ENCODE measurements at regions not wholly inside any gene's neighbourhood (a gene's known extent, or its start where the extent isn't known, plus 50 kb on each side); places are given as distances from the start of the nearest gene placed in this dataset.

DNA sequence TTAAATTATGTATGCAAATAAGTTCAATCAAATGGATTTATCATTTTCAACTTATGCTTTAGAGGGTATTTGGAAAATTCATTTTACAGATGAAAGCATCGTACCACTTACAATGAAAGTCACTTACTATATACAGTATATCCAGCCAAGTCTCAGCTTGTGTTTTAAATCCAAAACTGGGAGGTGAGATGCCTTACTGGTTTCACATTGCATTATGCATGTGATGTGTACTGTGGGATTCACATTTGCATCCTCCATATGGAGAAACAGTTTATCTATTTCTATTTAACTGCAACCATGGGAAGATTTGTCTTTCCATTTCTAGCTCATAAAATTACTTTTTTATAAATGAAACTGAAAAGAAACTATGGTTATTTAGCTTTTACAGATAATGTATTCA is 248.1 kb downstream of the CNTN3 start:
- Histone ChIP-seq H3K27ac (replicated peaks in 1 of 4) (no peak overlapping the region), H3K27me3 (no peaks in the 10 kb centered on the region), H3K4me3 (no peak overlapping the region), H3K9me3 (no peaks in the 10 kb centered on the region), H3K4me1 (no peaks in the 10 kb centered on the region), H3K36me3 (no peaks in the 10 kb centered on the region)
- 91% methylated on average over 1 of the region's 1 CpG for WGBS
- no peak for DNase-seq (ENCODE audit: extremely low spot score)
- intact Hi-C loops (cut with DNase I) = no loop called here
- TF ChIP-seq EP300 (IDR thresholded peaks at IDR 0.05) (no peak), POLR2A (IDR thresholded peaks at IDR 0.05; ENCODE audit: low read depth) (no peak), POLR2AphosphoS5 (IDR thresholded peaks at IDR 0.05) (no peak), CTCF (IDR thresholded peaks at IDR 0.05) (no peak)

GRCh38 chr3:74363346-74363745 is 251.1 kb downstream of the CNTN3 start:
- intact Hi-C loops (cut with DNase I) = no loop called here
- Histone ChIP-seq H3K27me3 (no peaks in the 10 kb centered on the region), H3K9me3 (no peaks in the 10 kb centered on the region), H3K27ac (replicated peaks in 1 of 4) (no peak overlapping the region), H3K4me3 (no peak overlapping the region), H3K4me1 (no peaks in the 10 kb centered on the region), H3K36me3 (no peaks in the 10 kb centered on the region)
- DNase-seq (ENCODE audit: extremely low spot score) = no peak
- TF ChIP-seq EP300 (IDR thresholded peaks at IDR 0.05) = no peak
- TF ChIP-seq CTCF (IDR thresholded peaks at IDR 0.05) = no peak
- TF ChIP-seq POLR2A (IDR thresholded peaks at IDR 0.05; ENCODE audit: low read depth) = no peak
- no peak for TF ChIP-seq POLR2AphosphoS5 (IDR thresholded peaks at IDR 0.05)
- 94% methylated on average over 1 of the region's 1 CpG for whole genome bisulfite sequencing

- no peaks in the 10 kb centered on the region for H3K9me3 ChIP-seq
- intact Hi-C loops (cut with DNase I) = no loop called here
- H3K27ac ChIP-seq (replicated peaks in 1 of 4) = no peak overlapping the region
- no peaks in the 10 kb centered on the region for H3K4me1 ChIP-seq
- no peak for DNase-seq (ENCODE audit: extremely low spot score)
- TF ChIP-seq POLR2AphosphoS5 (IDR thresholded peaks at IDR 0.05) (no peak), EP300 (IDR thresholded peaks at IDR 0.05) (no peak), CTCF (IDR thresholded peaks at IDR 0.05) (no peak), POLR2A (IDR thresholded peaks at IDR 0.05; ENCODE audit: low read depth) (no peak)
- H3K27me3 ChIP-seq = no peaks in the 10 kb centered on the region
- H3K4me3 ChIP-seq = no peak overlapping the region
- H3K36me3 ChIP-seq = no peaks in the 10 kb centered on the region
These were observed 254.1 kb downstream of the CNTN3 start for GRCh38 chr3:74360406-74360805.

DNA sequence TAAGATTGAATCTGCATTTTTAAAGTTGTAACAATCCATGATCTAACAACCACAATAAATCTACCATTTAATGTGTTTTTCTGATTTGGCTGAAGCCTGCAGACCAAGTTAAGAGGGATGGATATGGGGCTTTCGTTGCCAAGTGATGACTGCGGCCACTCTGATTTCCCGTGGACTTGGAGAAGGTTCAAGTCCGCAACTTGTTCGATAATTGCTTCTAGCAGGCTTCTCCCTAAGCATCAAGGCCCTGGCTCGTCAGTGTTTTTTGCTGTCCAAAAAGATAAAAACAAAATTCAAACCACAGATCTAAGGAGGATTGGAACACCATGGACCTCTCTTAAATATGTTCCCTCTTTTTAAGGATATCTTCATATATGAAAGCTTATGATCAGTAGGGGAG is 256.6 kb downstream of the CNTN3 start:
- Histone ChIP-seq H3K4me3 (no peak overlapping the region), H3K9me3 (no peaks in the 10 kb centered on the region), H3K4me1 (no peaks in the 10 kb centered on the region), H3K27me3 (no peaks in the 10 kb centered on the region), H3K36me3 (no peaks in the 10 kb centered on the region), H3K27ac (replicated peaks in 1 of 4) (no peak overlapping the region)
- WGBS = 83% methylated on average over 6 of the region's 6 CpGs
- DNase-seq (ENCODE audit: extremely low spot score) = no peak
- no peak for TF ChIP-seq EP300 (IDR thresholded peaks at IDR 0.05)
- no peak for TF ChIP-seq CTCF (IDR thresholded peaks at IDR 0.05)
- TF ChIP-seq POLR2AphosphoS5 (IDR thresholded peaks at IDR 0.05) = no peak
- TF ChIP-seq POLR2A (IDR thresholded peaks at IDR 0.05; ENCODE audit: low read depth) = no peak
- intact Hi-C loops (cut with DNase I) = no loop called here

- H3K27ac ChIP-seq (replicated peaks in 1 of 4) = no peak overlapping the region
- intact Hi-C loops (cut with DNase I) = no loop called here
- no peaks in the 10 kb centered on the region for H3K9me3 ChIP-seq
- H3K27me3 ChIP-seq = no peaks in the 10 kb centered on the region
- H3K4me1 ChIP-seq = peaks cover 0 to 15% (median 0%) of the 10 kb centered on the region in 4 donors
- H3K4me3 ChIP-seq = no peak overlapping the region
- WGBS = 73% methylated on average over 1 of the region's 1 CpG
- DNase-seq (ENCODE audit: extremely low spot score) = no peak
- no peaks in the 10 kb centered on the region for H3K36me3 ChIP-seq
- TF ChIP-seq CTCF (IDR thresholded peaks at IDR 0.05) (no peak), EP300 (IDR thresholded peaks at IDR 0.05) (no peak), POLR2A (IDR thresholded peaks at IDR 0.05; ENCODE audit: low read depth) (no peak), POLR2AphosphoS5 (IDR thresholded peaks at IDR 0.05) (no peak)
These were observed 261.4 kb downstream of the CNTN3 start for GRCh38 chr3:74353039-74353438.
